K562 (cell line): ENCODE measurements at regions not wholly inside any gene's neighbourhood (a gene's known extent, or its start where the extent isn't known, plus 50 kb on each side); places are given as distances from the start of the nearest gene placed in this dataset.

Experiments used
- ATAC-seq: fragments of 200-7000 bp; cut with Tn5 transposase; 3 replicates; pipeline ENCODE4 v1.9.1; 2020; ENCODE audit warnings: moderate library complexity
- BruUV-seq: library from RNA; stranded (reverse); fragments of 400-500 nt; replicated peaks from 2 replicates; lab custom pipeline; 2021; lab: Mats Ljungman, UMichigan
- CTCF ChIA-PET: fragments of 300-600 bp; formaldehyde crosslinking; extraction: SDS; loops from one replicate; lab custom pipeline; 2021; ENCODE audit warnings: low intra/inter-chr PET ratio; lab: Yijun Ruan, JAX
- POLR2A ChIA-PET: fragments of 300-600, 350-650 bp; sonication (Branson Sonifier 250); formaldehyde crosslinking; extraction: SDS; loops from one replicate; lab custom pipeline; 2021; ENCODE audit warnings: antibody characterized with exemption, inconsistent platforms; lab: Yijun Ruan, JAX
- DNase-seq, 4 experiments: peaks; one replicate each; pipeline versions ENCODE4 v3.0.0 to v3.0.0-alpha.2; 2011 to 2018; ENCODE audit warnings: low spot score in 3 of 4, mixed read lengths in 3 of 4; ENCODE audit errors: extremely low read depth in 1 of 4
- FAIRE-seq: peaks from 2 replicates; lab custom pipeline; 2011; peaks lifted over from hg19 to GRCh38; lab: Jason Lieb, UNC
- H2AFZ ChIP-seq: 2 replicates; pipeline ENCODE4 v1.6.0; 2011; ENCODE audit warnings: low read depth, low read length, control low read depth, inconsistent platforms
- H3K27ac ChIP-seq: fragments of 200-600 bp; 3 replicates; pipeline ENCODE4 v1.8.0; 2011; ENCODE audit warnings: low read depth, mild to moderate bottlenecking, control low read depth, inconsistent platforms, low read length, moderate library complexity, mixed read lengths; ENCODE audit errors: extremely low read depth
- H3K27me3 ChIP-seq, 2 experiments: fragments of 300-600 bp in 1 of 2; 2 replicates in 1 of 2; 3 replicates in 1 of 2; pipeline versions ENCODE4 v1.6.0 to v1.8.0; 2011; ENCODE audit warnings: inconsistent platforms in 2 of 2, low read length in 2 of 2, mild to moderate bottlenecking in 1 of 2, mixed read lengths in 1 of 2, moderate library complexity in 1 of 2; ENCODE audit not compliant: control insufficient read depth in 2 of 2, insufficient read depth in 2 of 2
- H3K36me3 ChIP-seq: fragments of 300-600 bp; 3 replicates; pipeline ENCODE4 v1.8.0; 2011; ENCODE audit warnings: mild to moderate bottlenecking, low read length, inconsistent platforms; ENCODE audit not compliant: control insufficient read depth, insufficient read depth
- H3K4me1 ChIP-seq, 2 experiments: fragments of 200-600 bp in 1 of 2; replicated peaks in 1 of 2; 2 replicates in 1 of 2; 3 replicates in 1 of 2; pipeline versions ENCODE4 v1.5.1 to v1.8.0; 2011; ENCODE audit warnings: inconsistent platforms in 2 of 2, low read length in 2 of 2, mild to moderate bottlenecking in 1 of 2, mixed read lengths in 1 of 2, moderate library complexity in 1 of 2; ENCODE audit not compliant: control insufficient read depth in 2 of 2, insufficient read depth in 2 of 2
- H3K4me2 ChIP-seq: 2 replicates; pipeline ENCODE4 v1.6.1; 2011; ENCODE audit warnings: low read length, control low read depth, inconsistent platforms, mixed read lengths; ENCODE audit not compliant: insufficient read depth
- H3K4me3 ChIP-seq: fragments of 200-600 bp; sonication (generic), shearing (Covaris generic); 2 replicates; pipeline ENCODE4 v1.5.1; 2016; ENCODE audit warnings: control low read depth, inconsistent platforms
- H3K79me2 ChIP-seq: fragments of 200-600 bp; 3 replicates; pipeline ENCODE4 v1.8.0; 2011; ENCODE audit warnings: low read length, inconsistent platforms; ENCODE audit not compliant: control insufficient read depth, insufficient read depth
- H3K9ac ChIP-seq, 2 experiments: 2 replicates each; pipeline versions ENCODE4 v1.6.0 to v1.6.1; 2011; ENCODE audit warnings: low read depth in 2 of 2, low read length in 2 of 2, control low read depth in 1 of 2, inconsistent platforms in 1 of 2, mild to moderate bottlenecking in 1 of 2, mixed read lengths in 1 of 2; ENCODE audit not compliant: insufficient read depth in 1 of 2
- H3K9me1 ChIP-seq: one replicate; pipeline ENCODE4 v1.6.0; 2011; ENCODE audit warnings: inconsistent platforms, mild to moderate bottlenecking, low read length, moderate library complexity; ENCODE audit not compliant: control insufficient read depth, insufficient read depth
- H3K9me3 ChIP-seq: replicated peaks from 2 replicates; pipeline ENCODE4 v1.5.1; 2011; ENCODE audit warnings: low read depth, low read length, inconsistent platforms; ENCODE audit not compliant: control insufficient read depth, insufficient read depth
- H4K20me1 ChIP-seq: replicated peaks from 2 replicates; pipeline ENCODE4 v1.6.1; 2011; ENCODE audit warnings: low read length, inconsistent platforms, mixed read lengths; ENCODE audit not compliant: control insufficient read depth, insufficient read depth
- C11orf30 ChIP-seq: fragments of 450-650 bp; IDR thresholded peaks from 2 replicates; pipeline ENCODE4 v1.6.1; 2016; ENCODE audit warnings: low read depth, mild to moderate bottlenecking
- EP400 ChIP-seq: fragments of 450-650 bp; IDR thresholded peaks from 2 replicates; pipeline ENCODE4 v1.6.1; 2017; ENCODE audit warnings: antibody characterized with exemption, mild to moderate bottlenecking, moderate library complexity
- GMEB1 ChIP-seq: fragments of 250-450 bp; sonication (Bioruptor Pico); IDR thresholded peaks from 2 replicates; pipeline ENCODE4 v1.4.0; 2020; ENCODE audit warnings: mild to moderate bottlenecking
- LEF1 ChIP-seq: fragments of 450-650 bp; IDR thresholded peaks from 2 replicates; pipeline ENCODE4 v1.6.1; 2016; ENCODE audit warnings: mild to moderate bottlenecking
- NCOA4 ChIP-seq: fragments of 450-650 bp; IDR thresholded peaks from 2 replicates; pipeline ENCODE4 v1.6.1; 2018; ENCODE audit warnings: mild to moderate bottlenecking; ENCODE audit not compliant: partially characterized antibody
- PTRF ChIP-seq: fragments of 450-650 bp; IDR thresholded peaks from 2 replicates; pipeline ENCODE4 v1.6.1; 2016; ENCODE audit warnings: mild to moderate bottlenecking, missing genetic modification characterization, missing compliant biosample characterization
- RHOXF2B ChIP-seq: fragments of 250-450 bp; sonication (Bioruptor Pico); conservative IDR thresholded peaks from 2 replicates; pipeline ENCODE4 v1.5.1; 2021
- TCF7 ChIP-seq: sonication (generic); IDR thresholded peaks from 2 replicates; pipeline ENCODE4 v1.6.1; 2016; ENCODE audit warnings: antibody characterized with exemption, borderline replicate concordance
- WHSC1 ChIP-seq: IDR thresholded peaks from one replicate; pipeline ENCODE4 v1.6.1; 2012; ENCODE audit warnings: low read length, control low read depth, inconsistent platforms
- WGBS: fragments of 100-300 bp; shearing (Covaris generic); methylation state at CpG from one replicate; pipeline ENCODE4 v1.1.6; 2016; ENCODE audit warnings: low coverage, mixed read lengths; ENCODE audit not compliant: insufficient coverage; ENCODE audit errors: missing lambda C conversion rate; 5-methylcytosine and 5-hydroxymethylcytosine counted together
- in situ Hi-C: fragments of 300-500 bp; cut with MboI; formaldehyde crosslinking; loops from 4 replicates; pipeline ENCODE4 v1.15.0; 2018; ENCODE audit warnings: inconsistent platforms, mixed read lengths
- intact Hi-C: fragments of 100-400 bp; cut with micrococcal nuclease; formaldehyde crosslinking; loops from 2 replicates; pipeline ENCODE4 v1.14.2; 2022

- TF ChIP-seq GMEB1 (no peak), C11orf30 (no peak), EP400 (no peak), TCF7 (no peak)
These were observed 276.3 kb downstream of the COX7C start (continued) for GRCh38 chr5:86894056-86894455.

- ChIA-PET POLR2A (interaction anchor here (0.7 kb wide), 1 partner anchor 9 kb away, joined by 3 read pairs; no protein-coding TSS in a partner anchor), CTCF (no interaction called here)
- no peak overlapping the region for H2AFZ ChIP-seq
- intact Hi-C loops: no loop called here
- FAIRE-seq: no peak
- H3K9me3 ChIP-seq: no peaks in the 10 kb centered on the region
- H3K27me3 ChIP-seq: no peaks in the 10 kb centered on the region
- no peak overlapping the region for H3K4me3 ChIP-seq
- H3K4me2 ChIP-seq: no peak overlapping the region
- no peak for DNase-seq
- 0% methylated on average over 1 of the region's 1 CpG for WGBS
- no peaks in the 10 kb centered on the region for H3K79me2 ChIP-seq
- H4K20me1 ChIP-seq: no peaks in the 10 kb centered on the region
- BruUV-seq: no TSS peak
- in situ Hi-C loops: no loop called here
- H3K9me1 ChIP-seq: no peaks in the 10 kb centered on the region
- no peak overlapping the region for H3K27ac ChIP-seq
- no peak overlapping the region for H3K9ac ChIP-seq
- no peaks in the 10 kb centered on the region for H3K4me1 ChIP-seq
- no peak for ATAC-seq
- TF ChIP-seq LEF1: no peak
- TF ChIP-seq NCOA4: no peak
- TF ChIP-seq PTRF: no peak
- no peak for TF ChIP-seq RHOXF2B (CRISPR knock-in tag)
- TF ChIP-seq WHSC1: no peak
- no peaks in the 10 kb centered on the region for H3K36me3 ChIP-seq
These were observed 279.2 kb downstream of the COX7C start for GRCh38 chr5:86896916-86897315.
